ENCODE measurements at regions not wholly inside any gene's neighbourhood (a gene's known extent, or its start where the extent isn't known, plus 50 kb on each side); places are given as distances from the start of the nearest gene placed in this dataset.

DNA sequence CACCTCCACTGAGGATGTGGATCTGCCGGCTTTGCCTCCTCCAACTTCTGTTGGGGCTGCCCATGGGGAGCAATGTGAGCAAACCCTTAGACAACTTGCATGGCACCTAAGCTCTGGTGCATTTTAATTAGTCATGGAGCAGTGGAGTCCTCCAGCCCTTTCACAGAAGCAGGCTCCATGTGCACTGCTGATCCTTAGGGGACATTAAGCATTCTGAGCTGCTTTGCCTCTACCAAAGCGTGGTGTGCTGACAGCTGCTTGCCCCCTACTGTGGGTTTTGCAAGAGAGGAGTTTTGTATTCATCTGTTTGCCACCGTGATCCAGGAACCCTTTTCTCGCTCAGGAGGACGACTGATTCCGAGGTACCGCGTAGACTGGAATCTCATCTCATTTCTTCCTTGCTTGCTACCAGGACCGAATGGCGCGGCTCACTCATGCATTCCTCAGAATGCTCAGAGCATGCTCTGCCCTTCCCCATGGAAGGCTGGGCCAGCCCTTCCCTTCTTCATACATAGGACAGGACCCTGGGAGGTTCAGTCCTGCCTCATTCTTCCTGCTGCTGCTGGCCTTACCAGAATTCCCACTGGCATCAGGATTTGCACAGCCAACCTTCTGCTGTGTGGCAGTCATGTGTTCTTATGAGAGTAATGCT lies 432.5 kb downstream of the GADD45G start:
- no peak for DNase-seq

- no peak for DNase-seq
Observed at GRCh38 chr9:90038763-90039162, 434.0 kb downstream of the GADD45G start.

- no peak for DNase-seq
Observed at GRCh38 chr9:90044263-90044662, 439.5 kb downstream of the GADD45G start.

GRCh38 chr9:90044710-90045151 lies 439.9 kb downstream of the GADD45G start:
- DNase-seq = no peak

DNA sequence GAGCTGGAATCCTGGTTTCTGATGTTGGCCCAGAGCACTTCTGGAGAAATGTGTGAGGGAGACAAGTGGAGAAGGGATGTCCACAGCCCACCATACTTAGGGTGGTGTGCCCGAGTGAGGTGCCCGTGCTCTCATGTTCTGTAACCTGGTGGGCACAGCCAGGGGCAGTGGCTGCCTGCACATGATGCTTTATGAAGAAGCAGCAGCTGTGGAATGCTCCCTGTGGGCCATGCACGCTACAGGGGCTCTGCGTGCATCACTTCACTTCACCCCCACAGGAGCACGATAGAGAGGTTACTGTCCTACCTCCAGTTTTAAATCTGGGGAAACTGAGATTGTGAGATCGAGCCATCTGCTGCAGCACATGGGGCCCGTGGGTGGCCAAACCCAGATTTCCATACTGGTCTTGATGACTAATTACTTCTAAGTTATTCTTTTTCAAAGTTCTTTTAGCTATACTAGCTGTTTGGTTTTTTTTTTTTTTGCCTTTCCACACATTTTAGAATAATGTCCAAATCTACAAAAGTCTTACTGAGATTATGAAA lies 441.6 kb downstream of the GADD45G start:
- DNase-seq = no peak

GRCh38 chr9:90047828-90048227 lies 443.0 kb downstream of the GADD45G start:
- DNase-seq = no peak

GRCh38 chr9:90052366-90052765 lies 447.6 kb downstream of the GADD45G start:
- DNase-seq = no peak

- no peak for DNase-seq
Observed at GRCh38 chr9:90053027-90053426, 448.2 kb downstream of the GADD45G start.

DNA sequence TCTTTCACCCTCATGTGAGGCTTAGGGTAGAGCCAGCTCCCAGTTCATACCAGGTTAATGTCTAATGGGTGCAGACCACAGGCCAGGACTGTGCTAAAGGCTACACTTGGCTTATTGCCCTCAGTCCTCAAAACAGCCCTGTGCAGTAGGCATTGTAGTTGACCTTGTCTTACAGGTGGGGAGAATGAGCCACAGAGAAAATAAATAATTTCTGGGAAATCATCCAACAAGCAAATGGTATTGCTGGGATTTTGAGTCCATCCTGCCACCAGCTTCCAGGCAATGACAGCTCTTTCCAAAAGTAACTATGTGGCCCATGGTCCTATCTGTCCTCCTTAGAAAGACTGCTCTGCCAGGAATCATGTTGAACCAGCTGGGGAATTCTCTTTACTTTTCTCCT lies 450.0 kb downstream of the GADD45G start:
- no peak for DNase-seq

DNA sequence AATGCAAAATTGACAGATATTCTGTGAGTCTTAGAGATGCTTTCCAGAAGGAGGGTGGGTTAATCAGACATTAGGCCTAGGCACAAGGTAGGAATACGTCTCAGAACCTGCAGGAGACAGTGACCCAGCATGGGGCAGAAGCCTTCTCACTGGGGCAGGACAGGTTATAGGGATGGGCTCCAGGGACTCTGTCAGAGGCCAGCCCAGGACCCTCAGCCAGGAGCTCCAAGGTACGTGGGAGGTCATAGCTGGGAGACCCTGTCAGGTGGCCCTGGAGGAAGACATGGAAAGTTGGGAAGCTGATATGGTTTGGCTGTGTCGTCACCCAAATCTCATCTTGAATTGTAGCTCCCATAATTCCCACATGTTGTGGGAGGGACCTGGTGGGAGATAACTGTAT lies 450.4 kb downstream of the GADD45G start:
- no peak for DNase-seq

- no peak for DNase-seq
Observed at GRCh38 chr9:90057361-90057760, 452.5 kb downstream of the GADD45G start.

GRCh38 chr9:90058182-90058763 lies 453.5 kb downstream of the GADD45G start:
- DNase-seq = no peak

GRCh38 chr9:90059436-90059835 lies 454.6 kb downstream of the GADD45G start:
- DNase-seq = no peak

DNA sequence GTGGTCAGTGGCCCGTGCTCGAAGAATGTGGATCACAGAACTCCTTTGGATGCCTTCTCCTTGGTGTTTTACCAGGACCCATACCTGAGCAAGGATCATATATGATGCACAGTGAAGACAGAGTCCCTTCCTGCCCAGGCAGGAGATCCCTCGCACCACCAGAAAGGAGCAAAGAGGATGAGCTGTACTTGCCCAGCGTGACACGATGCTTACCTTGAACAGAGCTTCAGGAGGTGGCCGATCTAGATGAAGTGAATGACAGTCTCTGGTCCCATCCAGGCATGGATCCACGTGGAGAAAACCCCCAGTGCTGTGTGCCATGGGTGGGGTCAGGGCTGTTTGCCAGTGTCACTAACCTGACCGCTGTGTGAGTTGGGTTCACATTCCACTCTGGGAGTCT lies 455.4 kb downstream of the GADD45G start:
- DNase-seq = no peak

- DNase-seq = no peak
Observed at GRCh38 chr9:90061187-90061586, 456.4 kb downstream of the GADD45G start.

GRCh38 chr9:90062982-90063381 lies 458.2 kb downstream of the GADD45G start:
- no peak for DNase-seq

- no peak for DNase-seq
Observed at GRCh38 chr9:90064248-90064647, 459.4 kb downstream of the GADD45G start.

DNA sequence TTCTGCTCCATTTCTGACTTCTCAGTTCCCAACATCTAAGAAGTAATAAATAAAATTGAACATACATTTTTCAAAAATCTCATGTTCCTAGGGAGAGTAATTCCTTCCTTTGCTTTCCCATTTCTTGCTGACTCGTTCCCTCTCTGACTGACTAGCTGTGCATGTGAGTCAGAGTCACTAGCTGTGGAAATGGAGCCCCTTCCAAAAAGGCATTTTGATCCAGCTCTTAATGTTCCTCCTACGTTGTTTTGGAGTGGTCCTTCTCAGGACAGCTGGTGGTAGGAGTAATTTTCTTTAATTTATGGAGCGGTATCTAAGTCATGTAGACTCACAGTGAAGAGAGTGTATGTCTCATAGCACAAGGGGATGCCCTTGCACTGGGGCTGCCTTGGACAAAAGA lies 460.2 kb downstream of the GADD45G start:
- DNase-seq = no peak

GRCh38 chr9:90065851-90066250 lies 461.0 kb downstream of the GADD45G start:
- DNase-seq = no peak

GRCh38 chr9:90069085-90069484 lies 464.3 kb downstream of the GADD45G start:
- DNase-seq = no peak

DNA sequence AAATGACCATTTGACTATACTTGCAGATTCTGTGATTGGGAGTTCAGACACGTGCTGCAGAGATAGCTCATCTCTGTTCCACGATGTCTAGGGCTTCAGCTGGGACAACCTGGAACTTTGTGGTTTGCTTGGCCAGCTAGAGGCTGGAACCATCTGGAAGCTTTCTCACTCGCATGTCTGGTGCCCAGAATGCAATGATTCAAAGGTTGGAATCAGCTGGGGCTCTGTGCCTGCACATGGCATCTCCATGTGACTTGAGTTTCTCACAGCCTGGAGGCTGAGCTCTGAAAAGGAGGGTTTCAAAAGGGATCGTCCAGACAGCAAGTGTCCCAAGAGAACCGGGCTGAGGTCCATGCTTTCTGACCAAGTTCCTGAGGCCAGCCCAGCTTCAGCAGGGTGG lies 465.2 kb downstream of the GADD45G start:
- DNase-seq = no peak

- DNase-seq = no peak
Observed at GRCh38 chr9:90070469-90070868, 465.7 kb downstream of the GADD45G start.

DNA sequence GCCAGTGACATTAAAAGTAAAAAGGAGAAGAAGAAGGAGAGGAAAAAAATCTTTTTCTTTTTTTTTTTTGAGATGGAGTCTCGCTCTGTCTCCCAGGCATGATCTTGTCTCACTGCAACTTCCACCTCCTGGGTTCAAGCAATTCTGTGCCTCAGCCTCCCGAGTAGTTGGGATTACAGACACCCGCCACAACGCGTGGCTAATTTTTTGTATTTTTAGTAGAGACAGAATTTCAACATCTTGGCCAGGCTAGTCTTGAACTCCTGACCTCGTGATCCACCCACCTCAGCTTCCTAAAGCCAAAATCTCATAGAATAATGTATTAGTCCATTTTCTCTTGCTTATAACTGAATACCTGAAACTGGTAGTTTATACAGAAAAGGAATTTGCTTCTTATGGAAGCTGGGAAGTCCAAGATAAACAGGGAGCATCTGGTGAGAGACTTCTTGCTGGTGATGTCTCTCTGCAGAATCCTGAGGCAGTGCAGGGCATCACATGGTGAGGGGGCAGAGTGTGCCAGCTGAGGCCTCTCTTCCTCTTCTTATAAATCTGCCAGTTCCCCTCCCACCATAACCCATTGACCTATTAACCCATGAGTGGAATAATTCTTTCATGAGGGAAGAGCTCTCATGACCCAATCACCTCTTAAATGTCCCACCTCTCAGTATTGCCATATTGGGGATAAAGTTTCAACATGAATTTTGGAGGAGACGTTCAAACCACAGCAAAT lies 466.3 kb downstream of the GADD45G start:
- DNase-seq = no peak
